Gastrocnemius medialis (tissue), 4 donors: ENCODE measurements at regions not wholly inside any gene's neighbourhood (a gene's known extent, or its start where the extent isn't known, plus 50 kb on each side); places are given as distances from the start of the nearest gene placed in this dataset.

Source experiments
- ATAC-seq, 2 donors: fragments of 150-250 bp; one replicate each; pipeline ENCODE4 v1.9.1; 2016
- DNase-seq, 2 donors: peaks; one replicate each; pipeline ENCODE4 v3.0.0-alpha.2; 2019
- H3K27ac ChIP-seq, 4 donors: fragments of 200-600 bp; sonication (generic); 1 replicate in 1 of 4; 2 replicates in 3 of 4; pipeline ENCODE4 v1.5.1; 2016 to 2018; ENCODE audit warnings: mild to moderate bottlenecking in 2 of 4, moderate library complexity in 1 of 4
- H3K27me3 ChIP-seq, 3 donors: fragments of 200-600 bp; sonication (generic) in 2 of 3; 1 replicate in 1 of 3; 2 replicates in 2 of 3; pipeline versions ENCODE4 v1.5.1 to v1.6.0; 2016 to 2019; ENCODE audit warnings: mild to moderate bottlenecking in 1 of 3, moderate library complexity in 1 of 3
- H3K36me3 ChIP-seq, 2 donors: fragments of 200-600 bp; sonication (generic) in 1 of 2; one replicate each; pipeline ENCODE4 v1.5.1; 2017 to 2018
- H3K4me1 ChIP-seq, 2 donors: fragments of 200-600 bp; sonication (generic) in 1 of 2; one replicate each; pipeline ENCODE4 v1.5.1; 2016 to 2017; ENCODE audit warnings: mild to moderate bottlenecking in 2 of 2
- H3K4me3 ChIP-seq, 4 donors: fragments of 200-600 bp; sonication (generic) in 3 of 4; 1 replicate in 1 of 4; 2 replicates in 3 of 4; pipeline ENCODE4 v1.5.1; 2016 to 2019; ENCODE audit warnings: mild to moderate bottlenecking in 2 of 4
- H3K9me3 ChIP-seq, 3 donors: fragments of 200-600 bp; sonication (generic) in 2 of 3; 1 replicate in 1 of 3; 2 replicates in 2 of 3; pipeline ENCODE4 v1.5.1; 2016 to 2019
- CTCF ChIP-seq, 5 experiments: fragments of 450-650 bp in 3 of 5; fragments of 200-600 bp in 2 of 5; sonication (generic) in 2 of 5; IDR thresholded peaks in 4 of 5; conservative IDR thresholded peaks in 1 of 5; 1 replicate in 4 of 5; 2 replicates in 1 of 5; pipeline ENCODE4 v1.5.1; 2016 to 2019; ENCODE audit warnings: antibody characterized with exemption in 5 of 5, mild to moderate bottlenecking in 3 of 5, moderate library complexity in 3 of 5
- POLR2A ChIP-seq, 2 donors: fragments of 450-650 bp; IDR thresholded peaks; one replicate each; pipeline ENCODE4 v1.6.1; 2017; ENCODE audit warnings: antibody characterized with exemption in 2 of 2, mild to moderate bottlenecking in 2 of 2, moderate library complexity in 2 of 2
- in situ Hi-C, 4 donors: fragments of 200-750 bp; cut with MboI; loops; one replicate each; pipeline versions ENCODE4 v1.15.0 to v1.8.0; 2017; ENCODE audit warnings: low sequenced_read_pairs in 4 of 4
- intact Hi-C: fragments of 100-400 bp; cut with DNase I; formaldehyde crosslinking; loops from one replicate; pipeline ENCODE4 v1.15.1; 2023; ENCODE audit warnings: low total_unique reads

DNA sequence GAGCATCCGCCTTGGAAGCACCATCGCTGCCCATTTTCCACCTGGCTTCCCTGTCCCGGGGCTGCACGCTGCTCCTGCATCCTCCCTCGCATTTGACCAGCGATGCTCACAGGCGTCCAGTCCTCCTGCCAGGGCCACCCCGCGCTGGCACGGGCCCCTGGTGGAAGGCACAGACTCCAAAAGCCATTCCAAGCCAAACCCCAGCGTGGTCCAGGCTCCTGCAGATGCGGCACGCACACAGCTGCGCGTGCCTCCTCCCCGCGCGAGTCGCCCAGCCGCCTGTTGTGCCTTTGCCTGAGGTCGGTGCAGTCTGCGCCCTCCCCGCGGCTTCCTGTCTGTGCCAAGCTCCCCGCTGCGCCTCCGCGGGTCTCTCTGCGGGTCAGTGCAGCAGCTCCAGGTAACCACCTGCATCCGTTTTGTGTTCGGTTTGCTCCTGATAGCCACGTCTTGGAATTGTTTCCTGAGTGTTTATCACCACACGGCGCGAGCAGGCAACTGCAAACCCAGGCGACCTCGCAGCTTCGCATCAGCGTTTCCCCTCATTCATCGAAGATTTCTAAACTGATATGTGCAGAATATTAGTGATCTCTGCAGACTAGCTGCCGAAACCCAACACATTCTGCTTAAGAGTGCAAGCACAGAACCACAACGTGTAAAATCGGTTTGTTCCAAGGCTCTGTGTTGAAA lies 65.2 kb upstream of the SALL3 start:
- H3K36me3 ChIP-seq = no peaks in the 10 kb centered on the region
- ATAC-seq (no peak), DNase-seq (no peak)
- no peak for TF ChIP-seq CTCF (IDR thresholded peaks at IDR 0.05 in 4 of 5, conservative IDR thresholded peaks at IDR 0.05 in 1 of 5)
- no peak for TF ChIP-seq POLR2A (IDR thresholded peaks at IDR 0.05)
- H3K9me3 ChIP-seq = no peaks in the 10 kb centered on the region
- in situ Hi-C loops (no loop called here), intact Hi-C loops (no loop called here)
- H3K4me1 ChIP-seq = no peaks in the 10 kb centered on the region
- H3K27ac ChIP-seq = no peak overlapping the region
- H3K27me3 ChIP-seq = no peaks in the 10 kb centered on the region
- no peak overlapping the region for H3K4me3 ChIP-seq

- DNase-seq (no peak), ATAC-seq (no peak)
- Histone ChIP-seq H3K4me3 (no peak overlapping the region), H3K27me3 (no peaks in the 10 kb centered on the region), H3K9me3 (no peaks in the 10 kb centered on the region), H3K27ac (no peak overlapping the region), H3K36me3 (no peaks in the 10 kb centered on the region), H3K4me1 (no peaks in the 10 kb centered on the region)
- TF ChIP-seq CTCF (IDR thresholded peaks at IDR 0.05 in 4 of 5, conservative IDR thresholded peaks at IDR 0.05 in 1 of 5) (no peak), POLR2A (IDR thresholded peaks at IDR 0.05) (no peak)
- intact Hi-C loops = no loop called here
- in situ Hi-C loops = no loop called here
These were observed 64.1 kb upstream of the SALL3 start for GRCh38 chr18:78915446-78916008.

- no peak for DNase-seq
- no peaks in the 10 kb centered on the region for H3K4me1 ChIP-seq
- no peak overlapping the region for H3K27ac ChIP-seq
- no peaks in the 10 kb centered on the region for H3K27me3 ChIP-seq
- intact Hi-C loops (no loop called here), in situ Hi-C loops (no loop called here)
- no peak for ATAC-seq
- no peaks in the 10 kb centered on the region for H3K9me3 ChIP-seq
- H3K4me3 ChIP-seq = no peak overlapping the region
- TF ChIP-seq CTCF (IDR thresholded peaks at IDR 0.05 in 4 of 5, conservative IDR thresholded peaks at IDR 0.05 in 1 of 5) (no peak), POLR2A (IDR thresholded peaks at IDR 0.05) (no peak)
- H3K36me3 ChIP-seq = no peaks in the 10 kb centered on the region
These were observed 60.9 kb upstream of the SALL3 start for GRCh38 chr18:78918707-78919106.

DNA sequence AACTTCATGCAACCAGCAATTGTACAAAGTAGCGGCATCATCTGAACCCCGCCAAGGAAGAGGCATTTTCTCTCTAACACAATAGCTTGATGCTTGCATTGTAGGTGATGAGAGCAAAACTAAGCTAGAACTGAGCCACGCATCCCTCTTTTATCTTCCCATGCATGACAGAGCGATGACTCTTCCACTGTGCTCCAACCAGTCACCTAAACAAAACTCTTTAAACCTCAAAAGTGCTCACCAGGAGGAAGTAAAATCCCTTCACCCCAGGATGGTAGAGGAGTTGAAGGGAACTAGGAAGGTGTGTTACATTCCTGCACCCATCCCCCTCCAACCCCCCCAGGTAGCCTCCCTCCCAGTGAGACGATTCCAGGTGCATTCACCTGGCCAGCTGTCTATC lies 59.7 kb upstream of the SALL3 start:
- TF ChIP-seq POLR2A (IDR thresholded peaks at IDR 0.05) (no peak), CTCF (IDR thresholded peaks at IDR 0.05 in 4 of 5, conservative IDR thresholded peaks at IDR 0.05 in 1 of 5) (no peak)
- H3K4me1 ChIP-seq = no peaks in the 10 kb centered on the region
- ATAC-seq (no peak), DNase-seq (no peak)
- no peak overlapping the region for H3K27ac ChIP-seq
- H3K36me3 ChIP-seq = no peaks in the 10 kb centered on the region
- H3K9me3 ChIP-seq = no peaks in the 10 kb centered on the region
- no peaks in the 10 kb centered on the region for H3K27me3 ChIP-seq
- in situ Hi-C loops = no loop called here
- intact Hi-C loops = no loop called here
- H3K4me3 ChIP-seq = no peak overlapping the region
